22Rv1 (cell line): ENCODE measurements at regions not wholly inside any gene's neighbourhood (a gene's known extent, or its start where the extent isn't known, plus 50 kb on each side); places are given as distances from the start of the nearest gene placed in this dataset.

Experiments
- ZFX ChIP-seq: fragments of 450-650 bp; IDR thresholded peaks from 2 replicates; pipeline ENCODE4 v1.6.1; 2017; ENCODE audit warnings: antibody characterized with exemption, borderline replicate concordance
- TF ChIP-seq, protein P1 (sequence below): fragments of 450-650 bp; IDR thresholded peaks from 2 replicates; pipeline ENCODE4 v1.5.1; 2017; ENCODE audit warnings: mild to moderate bottlenecking

DNA sequence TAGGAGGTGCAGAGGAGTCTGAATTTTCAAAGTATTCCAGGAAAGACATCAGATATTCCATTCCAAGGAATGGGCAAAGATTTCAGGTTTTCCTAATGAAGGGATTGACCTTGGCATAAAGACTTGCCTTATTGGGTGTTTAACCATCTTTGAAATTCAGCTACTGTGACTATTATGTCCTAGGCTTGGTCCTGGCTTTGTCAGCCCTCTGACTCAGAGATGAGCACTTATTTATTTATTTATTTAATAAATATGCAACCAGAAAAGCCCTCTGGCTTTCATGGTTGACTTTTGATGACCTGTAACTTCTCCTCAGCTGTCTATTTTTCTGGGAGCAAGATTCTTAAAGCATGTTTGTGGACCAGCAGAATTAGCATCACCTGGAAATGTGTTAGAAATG is 455.1 kb downstream of the KIF2B start:
- TF ChIP-seq, protein P1, sequence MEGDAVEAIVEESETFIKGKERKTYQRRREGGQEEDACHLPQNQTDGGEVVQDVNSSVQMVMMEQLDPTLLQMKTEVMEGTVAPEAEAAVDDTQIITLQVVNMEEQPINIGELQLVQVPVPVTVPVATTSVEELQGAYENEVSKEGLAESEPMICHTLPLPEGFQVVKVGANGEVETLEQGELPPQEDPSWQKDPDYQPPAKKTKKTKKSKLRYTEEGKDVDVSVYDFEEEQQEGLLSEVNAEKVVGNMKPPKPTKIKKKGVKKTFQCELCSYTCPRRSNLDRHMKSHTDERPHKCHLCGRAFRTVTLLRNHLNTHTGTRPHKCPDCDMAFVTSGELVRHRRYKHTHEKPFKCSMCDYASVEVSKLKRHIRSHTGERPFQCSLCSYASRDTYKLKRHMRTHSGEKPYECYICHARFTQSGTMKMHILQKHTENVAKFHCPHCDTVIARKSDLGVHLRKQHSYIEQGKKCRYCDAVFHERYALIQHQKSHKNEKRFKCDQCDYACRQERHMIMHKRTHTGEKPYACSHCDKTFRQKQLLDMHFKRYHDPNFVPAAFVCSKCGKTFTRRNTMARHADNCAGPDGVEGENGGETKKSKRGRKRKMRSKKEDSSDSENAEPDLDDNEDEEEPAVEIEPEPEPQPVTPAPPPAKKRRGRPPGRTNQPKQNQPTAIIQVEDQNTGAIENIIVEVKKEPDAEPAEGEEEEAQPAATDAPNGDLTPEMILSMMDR: no peak
- TF ChIP-seq ZFX: no peak
